AG20443 (cell line): ENCODE measurements at regions not wholly inside any gene's neighbourhood (a gene's known extent, or its start where the extent isn't known, plus 50 kb on each side); places are given as distances from the start of the nearest gene placed in this dataset.

Experiments used
- DNase-seq: peaks from one replicate; pipeline ENCODE4 v3.0.0; 2012; ENCODE audit warnings: low spot score, mixed read lengths

DNA sequence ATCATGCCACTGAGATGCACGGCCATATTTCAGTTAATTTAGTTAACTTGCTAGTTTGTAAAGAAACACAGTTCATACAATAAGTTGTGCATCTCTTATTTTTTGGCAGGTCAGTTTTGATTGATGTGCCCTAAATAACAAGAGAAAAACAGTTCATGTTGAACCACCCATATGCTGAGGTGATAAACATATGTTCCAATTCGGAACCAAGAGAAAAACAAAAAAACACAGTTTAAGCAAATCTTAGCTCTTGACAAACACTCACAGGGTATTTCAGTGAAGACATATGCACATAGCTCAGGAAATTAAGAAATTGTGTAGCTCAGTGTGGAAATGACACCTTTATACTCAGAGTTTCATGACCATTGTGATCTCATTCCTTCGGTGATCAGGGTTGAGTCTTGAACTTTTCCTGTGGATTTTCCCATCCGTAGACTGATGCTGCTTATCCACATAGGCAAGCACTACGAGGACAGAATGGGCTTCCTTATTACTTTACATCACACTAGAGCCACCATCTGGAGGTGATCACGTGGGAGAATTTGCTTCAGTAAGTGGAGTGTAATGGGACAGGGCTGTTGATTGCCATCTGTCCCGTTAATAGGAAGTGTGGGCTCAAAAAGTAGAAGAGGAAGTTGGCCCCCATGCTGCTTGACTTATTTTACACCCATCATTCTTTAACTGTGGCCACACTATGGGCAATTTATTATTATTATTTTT lies 773.0 kb downstream of the MTRR start:
- DNase-seq = no peak

DNA sequence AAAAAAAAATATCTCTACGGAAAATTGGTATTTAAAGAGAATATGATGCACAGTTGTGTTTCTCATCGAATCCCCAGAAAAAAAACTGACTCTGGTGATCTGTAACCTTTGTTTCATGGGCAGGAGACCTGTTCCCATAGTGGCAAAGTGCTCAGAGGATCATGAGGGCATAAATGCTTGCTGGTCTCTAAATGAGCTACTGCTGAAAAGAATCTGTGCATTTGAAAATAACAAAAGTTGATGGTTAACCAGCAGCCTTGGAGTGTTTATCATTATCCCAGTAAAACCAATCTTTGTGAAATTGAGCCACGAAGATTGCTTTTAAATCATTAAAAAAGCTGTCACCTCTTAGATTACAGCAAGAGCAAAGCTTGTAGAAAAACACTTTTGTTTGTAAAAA lies 775.4 kb downstream of the MTRR start:
- DNase-seq = no peak

DNA sequence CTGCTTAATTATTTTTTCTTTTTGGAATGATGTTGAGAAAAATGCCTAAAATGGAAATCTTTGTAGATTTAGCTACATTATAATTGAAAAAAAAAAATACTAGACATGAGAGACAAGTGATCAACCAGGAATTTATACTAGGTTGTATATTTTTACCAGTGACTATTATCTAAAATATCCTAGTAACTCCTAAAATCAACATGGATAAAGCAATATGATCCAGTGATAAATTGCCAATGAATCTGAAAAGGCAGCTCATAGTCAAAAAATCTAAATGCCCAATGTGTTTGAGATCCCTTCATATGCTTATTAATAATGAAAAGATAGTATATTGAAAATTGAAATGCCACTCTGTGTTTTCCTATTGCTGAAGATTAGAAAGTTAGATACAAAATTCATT lies 778.2 kb downstream of the MTRR start:
- no peak for DNase-seq

DNA sequence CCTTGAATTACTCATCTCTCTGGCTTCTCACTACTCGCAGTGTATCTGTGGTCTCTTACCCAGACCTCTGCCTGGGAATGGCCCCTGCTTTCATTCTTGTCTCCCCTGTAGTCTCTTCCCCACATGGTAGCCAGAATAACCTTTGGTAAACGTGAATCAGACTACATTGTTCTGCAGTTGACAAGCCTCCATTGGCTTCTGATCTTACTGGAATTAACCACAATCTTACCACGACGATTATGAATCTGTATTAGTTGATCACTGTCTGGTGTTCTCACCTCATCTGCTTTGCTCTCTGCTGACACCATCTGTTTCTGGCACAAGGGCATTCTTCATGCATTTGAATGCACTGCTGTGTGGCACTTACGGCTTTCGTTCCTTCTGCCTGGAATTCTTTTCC lies 781.2 kb downstream of the MTRR start:
- peak; percentile 11 for DNase-seq

DNA sequence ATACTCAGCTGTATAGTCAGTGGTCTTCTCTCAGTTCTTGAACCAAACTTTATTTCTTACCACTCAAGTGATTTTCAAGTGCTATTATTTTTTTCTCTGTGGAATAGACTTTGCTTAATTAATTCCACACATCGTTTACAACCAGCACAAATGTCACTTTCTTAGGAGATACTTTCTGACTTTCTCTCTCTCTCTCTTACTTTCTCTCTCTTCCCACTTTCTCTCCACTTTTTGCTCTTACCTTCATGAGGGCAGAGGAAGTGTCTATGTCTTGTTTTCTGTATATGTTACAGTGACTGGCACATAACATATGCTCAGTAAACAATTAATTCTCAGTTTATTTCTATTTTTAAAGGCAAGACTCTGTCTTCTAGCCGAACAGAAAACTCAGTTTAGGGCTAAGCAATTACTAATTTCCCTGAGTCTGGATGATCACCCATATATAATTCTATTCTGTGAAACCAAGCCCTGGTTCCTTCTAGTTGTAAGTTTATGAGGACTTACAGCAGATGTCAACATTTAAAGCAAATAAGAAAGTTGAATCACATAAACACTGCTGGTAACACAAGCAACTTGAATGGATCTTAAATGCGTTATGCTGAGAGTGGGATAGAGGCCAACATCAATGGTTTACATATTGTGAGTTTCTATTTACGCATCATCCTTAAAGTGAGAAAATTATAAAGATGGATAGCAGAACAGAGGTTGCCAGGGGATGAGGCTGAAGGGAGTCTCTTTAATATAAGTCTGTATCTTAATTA lies 791.4 kb downstream of the MTRR start:
- DNase-seq = no peak

DNA sequence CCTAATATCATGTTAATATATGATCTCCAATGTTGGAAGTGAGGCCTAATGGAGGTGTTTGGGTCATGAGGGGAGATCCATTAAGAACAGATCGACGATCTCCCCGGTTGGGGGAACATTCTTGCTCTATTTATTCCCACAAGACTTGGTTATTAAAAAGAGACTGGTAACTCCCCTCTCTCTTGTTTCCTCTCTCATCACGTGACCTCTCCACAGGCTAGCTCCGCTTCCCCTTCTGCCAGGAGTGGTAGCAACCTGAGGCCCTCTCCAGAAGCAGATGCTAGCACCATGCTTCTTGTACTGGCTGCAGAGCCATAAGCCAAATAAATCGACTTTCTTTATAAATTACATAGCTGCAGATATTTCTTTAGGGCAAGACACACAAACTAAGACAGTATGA lies 794.4 kb downstream of the MTRR start:
- no peak for DNase-seq

DNA sequence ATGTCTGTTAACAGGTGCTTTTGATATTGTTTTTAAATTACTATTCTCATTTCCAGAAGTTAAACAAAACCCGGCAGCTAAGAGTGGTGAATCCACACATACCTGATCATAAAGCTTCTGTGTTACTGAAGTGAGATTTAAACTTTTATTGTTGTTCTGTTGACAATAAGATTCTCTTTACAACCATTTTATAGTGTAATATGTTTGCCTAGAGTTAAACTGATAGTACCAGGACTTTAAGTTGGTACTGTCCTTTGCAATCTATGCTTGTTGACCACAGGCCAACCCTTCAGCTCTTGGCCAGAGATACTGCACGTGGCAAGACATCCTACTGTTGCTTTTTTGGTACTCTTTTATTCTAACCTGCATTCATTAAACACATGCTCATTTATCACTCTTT lies 806.2 kb downstream of the MTRR start:
- DNase-seq = no peak

DNA sequence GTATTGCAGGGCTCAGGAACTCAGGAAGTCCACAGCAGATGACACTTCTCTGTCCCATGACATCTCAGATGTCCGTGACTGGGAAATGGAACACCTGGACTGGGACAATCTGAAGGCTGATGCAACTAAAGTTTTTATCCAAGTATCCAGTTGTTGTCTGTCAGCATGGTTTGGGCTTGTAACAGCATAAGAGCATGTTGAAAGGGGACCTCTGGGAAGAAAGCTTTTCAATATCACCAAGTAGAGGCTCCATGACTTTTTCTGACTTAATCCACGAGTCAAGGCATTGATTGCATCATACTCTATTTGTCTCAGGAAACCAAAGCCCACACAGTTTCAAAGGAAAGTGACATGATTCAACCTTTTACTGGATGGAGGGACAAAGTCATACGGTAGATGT lies 807.7 kb downstream of the MTRR start:
- no peak for DNase-seq

DNA sequence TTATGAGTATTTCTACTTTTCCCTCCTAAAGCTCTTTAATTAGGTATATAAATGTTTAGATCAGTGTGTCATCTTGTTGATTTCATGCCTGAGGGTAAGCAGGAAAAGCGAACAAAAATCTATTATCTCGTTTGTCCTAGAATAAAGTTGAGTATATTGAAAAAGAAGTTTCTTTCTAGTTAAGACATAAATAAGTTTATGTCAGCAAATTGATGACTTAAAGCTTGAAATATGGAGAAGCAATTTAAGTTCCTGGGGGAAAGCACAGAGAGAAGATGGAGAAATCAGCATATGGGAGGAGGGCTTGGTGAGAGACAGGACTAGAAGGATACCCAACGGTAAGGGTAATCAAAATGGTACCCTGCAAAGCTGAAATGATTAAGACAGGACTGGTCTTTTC lies 813.4 kb downstream of the MTRR start:
- no peak for DNase-seq

DNA sequence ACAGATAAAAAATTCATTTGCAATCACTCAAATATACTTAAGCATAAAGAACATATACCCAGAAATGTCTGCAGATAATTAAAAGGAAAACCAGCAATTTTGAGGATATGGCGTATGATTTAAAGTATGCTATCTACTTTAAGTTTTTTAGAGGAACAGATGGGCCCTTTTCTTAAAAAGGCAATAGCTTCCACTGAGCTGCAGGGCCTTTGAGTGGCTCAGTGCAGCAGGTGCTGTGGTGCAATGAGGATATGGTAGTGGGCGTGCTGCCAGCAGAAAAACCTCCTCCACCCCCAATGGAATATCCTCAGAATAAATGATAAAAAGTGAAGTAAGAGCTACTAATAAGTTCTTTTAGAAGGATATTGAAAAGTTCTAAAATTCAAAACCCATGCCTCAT lies 814.5 kb downstream of the MTRR start:
- DNase-seq = no peak

DNA sequence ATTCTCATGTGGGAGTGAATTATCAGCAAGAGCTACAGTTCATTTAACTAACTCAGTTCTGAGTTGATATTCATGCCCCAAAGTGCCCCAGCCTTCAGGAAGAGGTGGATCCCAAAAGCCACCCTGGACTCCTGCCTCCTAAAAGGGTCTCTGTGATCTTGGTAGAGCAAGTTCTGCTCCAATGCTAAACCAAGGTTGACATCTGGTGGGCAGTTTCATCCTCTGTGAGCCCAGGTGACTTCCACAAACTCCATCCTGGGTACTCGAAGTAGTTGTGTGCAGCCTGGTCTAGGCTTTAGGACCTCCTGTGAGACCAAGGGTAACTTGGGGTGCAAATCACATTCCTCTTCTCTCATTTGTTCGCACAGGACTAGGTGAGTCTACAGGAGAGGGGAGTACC lies 816.8 kb downstream of the MTRR start:
- no peak for DNase-seq

DNA sequence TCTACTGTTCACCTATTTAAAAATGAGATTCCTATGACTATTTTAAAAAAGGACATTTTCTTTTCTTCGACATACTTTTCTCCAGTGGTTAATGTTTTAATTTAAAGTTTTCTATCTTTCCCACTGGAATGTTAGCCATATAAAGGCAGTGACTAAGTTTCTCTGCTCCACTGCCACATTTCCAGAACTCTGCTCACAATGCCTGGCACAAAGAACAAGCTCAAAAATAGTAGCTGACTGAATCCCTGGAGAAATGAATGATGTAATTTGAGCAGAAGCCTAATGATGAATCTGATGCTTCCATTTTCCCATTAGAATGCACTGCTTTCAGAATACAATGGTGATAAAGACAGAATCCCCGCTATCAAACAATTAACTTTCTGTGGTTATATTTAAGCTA lies 817.8 kb downstream of the MTRR start:
- peak; percentile 49 for DNase-seq

DNA sequence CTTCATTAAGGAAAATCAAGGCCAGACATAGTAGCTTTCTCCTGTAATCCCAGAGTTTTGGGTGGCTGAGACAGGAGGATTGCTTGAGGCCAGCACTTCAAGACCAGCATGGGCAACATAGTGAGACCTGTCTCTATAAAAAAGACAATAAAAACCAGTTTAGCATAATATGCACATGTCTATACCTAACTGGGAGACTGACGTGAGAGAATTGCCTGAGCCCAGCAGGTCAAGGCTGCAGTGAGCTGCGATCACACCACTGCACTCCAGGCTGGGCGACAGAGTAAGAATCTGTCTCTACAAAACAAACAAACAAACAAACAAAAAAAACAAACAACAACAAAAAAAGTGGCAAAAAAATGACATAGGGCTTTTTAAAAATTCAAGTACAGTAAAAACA lies 820.8 kb downstream of the MTRR start:
- no peak for DNase-seq

DNA sequence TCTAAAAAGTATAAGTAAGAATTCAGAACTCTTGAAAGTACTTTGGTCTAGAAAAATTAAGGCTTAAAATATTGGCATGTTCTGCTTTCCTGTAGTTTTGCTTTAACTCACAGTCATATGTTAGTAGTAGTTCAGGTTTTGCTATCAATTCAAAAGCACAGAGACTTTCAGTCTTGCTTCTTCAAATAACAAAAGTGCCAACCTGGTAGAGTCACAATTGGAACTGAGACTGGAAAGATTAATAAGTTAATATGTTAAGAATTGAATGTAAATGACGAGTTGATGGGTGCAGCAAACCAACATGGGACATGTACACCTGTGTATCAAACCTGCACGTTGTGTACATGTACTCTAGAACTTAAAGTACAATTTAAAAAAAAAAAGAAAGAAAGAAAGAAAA lies 822.3 kb downstream of the MTRR start:
- no peak for DNase-seq

DNA sequence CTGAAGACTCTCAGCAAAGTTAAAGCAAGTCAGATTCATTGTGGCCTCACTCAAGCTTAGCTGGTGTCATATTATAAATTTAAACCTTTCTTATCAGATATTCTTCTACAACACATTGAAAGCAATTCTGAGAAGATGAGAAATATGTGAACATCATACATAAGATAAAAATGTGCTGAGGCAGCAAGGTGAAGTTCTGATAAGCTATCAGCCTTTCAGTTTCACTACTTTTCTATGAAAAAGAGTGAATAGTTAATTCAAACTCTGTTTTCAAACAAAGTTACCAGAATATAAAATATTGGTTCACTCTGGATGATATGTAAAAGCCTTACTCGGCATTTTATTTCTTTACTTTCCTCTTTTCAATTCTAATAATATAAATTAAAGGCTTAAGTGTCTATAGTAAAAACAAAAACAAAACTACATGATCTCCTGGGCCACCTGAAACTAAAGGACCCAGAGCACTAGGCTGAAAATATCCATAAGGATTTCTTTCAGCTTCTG lies 824.4 kb downstream of the MTRR start:
- no peak for DNase-seq

DNA sequence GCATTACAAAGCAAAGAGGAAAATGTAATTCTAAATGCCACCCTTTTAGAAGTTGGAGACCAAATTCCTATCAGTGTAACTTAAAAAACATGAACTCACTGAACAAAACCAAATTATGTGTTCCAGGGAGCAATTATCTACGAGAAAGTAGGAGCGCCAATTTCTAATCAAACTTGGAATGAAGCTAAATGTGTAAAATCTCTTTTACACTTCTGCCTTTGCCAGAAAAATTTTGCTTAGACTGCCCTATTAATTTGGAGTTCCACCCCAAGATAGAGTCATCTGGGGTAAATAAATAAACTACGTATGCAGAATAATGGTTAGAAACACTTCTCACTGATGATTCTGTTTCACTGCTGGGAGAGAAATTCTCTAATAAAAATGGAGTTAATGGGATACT lies 825.6 kb downstream of the MTRR start:
- DNase-seq = no peak

DNA sequence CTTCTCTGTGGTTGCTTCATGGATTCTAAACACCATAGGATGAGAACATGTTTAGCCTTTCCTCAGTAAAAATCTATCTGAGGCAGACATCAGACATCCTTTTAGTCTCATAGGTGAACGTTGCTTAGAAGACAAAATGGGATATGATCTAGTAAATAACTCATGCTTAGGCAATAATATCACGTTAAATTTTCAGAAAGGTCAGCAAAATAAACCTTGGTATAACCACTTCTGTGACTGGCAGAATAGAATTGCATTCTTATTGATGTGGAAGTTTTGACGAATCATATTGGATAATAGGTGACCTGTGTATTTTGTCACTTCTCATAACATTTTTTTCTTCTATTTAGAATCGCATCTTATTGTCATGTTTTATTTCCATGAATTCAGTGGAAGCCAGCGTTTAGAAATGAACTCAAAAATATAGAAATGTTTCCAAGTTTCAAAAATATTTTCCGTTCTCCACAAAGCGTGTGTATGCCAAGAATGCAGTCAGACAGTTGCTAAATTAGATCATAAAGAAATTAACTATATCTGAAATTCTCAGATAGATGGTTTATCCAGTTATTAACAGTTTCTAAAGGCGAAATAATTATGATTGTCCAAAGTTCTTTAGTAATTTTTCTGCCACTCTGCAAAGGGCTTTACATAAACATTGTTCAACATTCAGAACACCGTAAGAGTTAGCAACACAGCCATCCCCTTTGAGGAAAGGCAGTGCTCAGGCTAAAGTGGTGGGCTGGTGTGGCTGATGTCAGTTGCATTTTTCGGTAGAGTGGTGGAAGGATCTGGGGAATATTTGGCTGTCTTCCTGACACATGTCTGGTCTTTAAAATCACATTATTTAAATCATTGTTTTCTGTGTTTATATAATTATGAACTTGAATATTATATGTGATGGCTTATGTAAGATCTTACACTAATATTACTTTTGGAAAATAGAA lies 827.2 kb downstream of the MTRR start:
- no peak for DNase-seq

DNA sequence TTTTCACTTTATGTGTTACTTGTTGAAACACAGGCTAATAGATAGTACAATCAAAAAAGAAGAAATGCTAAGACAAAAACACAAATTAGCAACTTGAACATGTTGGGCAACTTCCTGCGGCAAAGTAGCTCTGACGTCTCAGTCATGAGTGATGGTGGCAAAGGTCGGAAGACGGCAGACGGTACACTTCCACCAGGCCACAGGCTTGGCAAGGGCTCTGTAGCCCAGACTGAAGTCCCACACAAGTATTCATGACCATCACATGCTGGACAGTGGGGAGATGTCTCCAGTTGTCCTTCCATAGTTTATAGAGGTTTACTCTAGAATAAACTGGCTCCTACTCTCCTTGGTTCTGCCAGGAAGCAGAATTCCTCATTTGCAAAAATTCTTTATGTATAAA lies 831.3 kb downstream of the MTRR start:
- DNase-seq = no peak

DNA sequence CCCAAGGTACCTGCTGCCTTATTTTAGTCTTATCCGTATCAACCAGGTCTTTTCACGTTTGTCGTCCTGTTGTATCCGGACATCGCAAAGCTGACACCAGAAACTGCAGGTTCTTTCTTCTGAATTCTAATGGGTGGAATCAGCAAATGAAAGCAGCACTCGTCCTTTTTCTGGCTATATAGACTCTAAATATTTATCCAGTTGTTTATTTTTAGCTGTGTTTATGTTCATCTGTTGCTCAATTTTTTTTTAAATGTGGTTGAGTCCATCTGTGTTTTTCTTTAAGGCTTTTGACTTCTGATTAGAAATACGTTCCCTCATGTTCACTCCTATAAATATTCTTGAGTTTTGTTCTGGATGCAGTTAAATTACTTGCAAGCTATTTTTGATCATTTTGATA lies 831.7 kb downstream of the MTRR start:
- DNase-seq = no peak

DNA sequence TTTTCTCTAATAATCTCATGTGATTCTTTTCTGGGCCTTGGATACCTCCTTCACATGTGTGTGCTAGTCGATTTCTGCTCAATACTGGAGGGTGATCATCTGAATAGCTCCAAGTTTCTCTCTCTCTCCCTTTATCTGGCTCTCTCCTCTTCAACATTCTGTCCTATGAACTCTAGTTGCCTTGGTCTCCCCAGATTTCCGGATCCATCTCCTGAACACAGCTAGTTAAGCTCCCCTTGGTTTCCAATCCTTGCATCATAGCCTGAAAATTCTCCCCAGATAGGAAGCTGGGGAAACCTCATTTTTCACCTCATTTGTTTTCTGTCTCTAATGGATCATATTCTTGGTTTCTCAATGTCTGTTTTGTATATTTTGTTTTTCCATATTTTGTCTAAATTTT lies 832.3 kb downstream of the MTRR start:
- DNase-seq = no peak

DNA sequence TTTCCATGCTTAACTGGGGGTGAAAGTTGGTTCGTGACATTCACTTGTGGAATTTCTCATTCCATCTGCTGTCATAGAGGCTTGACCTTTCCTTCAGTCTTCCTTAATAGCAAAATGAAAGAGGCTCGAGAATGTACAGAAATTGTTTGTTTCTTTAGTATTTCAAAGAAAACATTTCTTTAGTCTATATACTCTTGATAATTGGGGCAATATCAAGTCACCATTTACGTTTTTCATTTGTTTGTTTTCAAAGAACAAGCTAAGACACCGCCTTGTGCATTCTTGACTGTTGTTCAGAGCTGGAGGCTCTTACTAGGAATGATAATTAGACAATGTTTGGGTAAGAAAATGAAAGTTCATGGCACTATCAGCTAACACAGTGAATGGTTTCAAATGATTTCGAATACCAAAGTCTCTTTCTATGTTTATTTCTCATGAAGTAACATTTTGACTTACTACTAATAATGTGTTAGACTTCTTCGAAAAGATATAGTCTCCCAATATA lies 835.4 kb downstream of the SEMA5A start:
- DNase-seq = no peak

DNA sequence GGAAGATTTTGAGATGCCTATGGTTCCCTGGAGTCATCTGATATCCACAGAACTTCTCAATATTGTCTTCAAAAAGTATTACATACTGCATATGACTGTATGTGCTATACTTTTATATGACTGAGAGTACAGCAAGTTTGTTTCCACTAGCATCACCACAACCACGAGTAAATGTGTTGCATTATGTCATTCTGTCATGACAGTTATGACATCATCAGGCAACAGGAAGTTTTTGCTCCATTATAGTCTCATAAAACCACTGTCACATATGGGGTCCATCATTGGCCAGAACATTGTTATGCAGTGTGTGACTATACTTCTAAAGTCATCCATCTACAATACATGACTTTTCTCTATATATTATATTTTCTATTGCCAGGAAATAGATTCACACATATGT lies 831.7 kb downstream of the SEMA5A start:
- no peak for DNase-seq
